NCI-H2227 treated with DMSO at 0.1 percent for 48 hours (cell line): ENCODE measurements at regions not wholly inside any gene's neighbourhood (a gene's known extent, or its start where the extent isn't known, plus 50 kb on each side); places are given as distances from the start of the nearest gene placed in this dataset.

ENCODE experiments used
- DNase-seq: peaks from one replicate; lab custom pipeline; 2025; lab: John Stamatoyannopoulos, UW

- DNase-seq = no peak
These were observed 203.8 kb upstream of the SOX1 start for GRCh38 chr13:111862836-111863815.

GRCh38 chr13:111864566-111864965, 202.4 kb upstream of the SOX1 start:
- no peak for DNase-seq

DNA sequence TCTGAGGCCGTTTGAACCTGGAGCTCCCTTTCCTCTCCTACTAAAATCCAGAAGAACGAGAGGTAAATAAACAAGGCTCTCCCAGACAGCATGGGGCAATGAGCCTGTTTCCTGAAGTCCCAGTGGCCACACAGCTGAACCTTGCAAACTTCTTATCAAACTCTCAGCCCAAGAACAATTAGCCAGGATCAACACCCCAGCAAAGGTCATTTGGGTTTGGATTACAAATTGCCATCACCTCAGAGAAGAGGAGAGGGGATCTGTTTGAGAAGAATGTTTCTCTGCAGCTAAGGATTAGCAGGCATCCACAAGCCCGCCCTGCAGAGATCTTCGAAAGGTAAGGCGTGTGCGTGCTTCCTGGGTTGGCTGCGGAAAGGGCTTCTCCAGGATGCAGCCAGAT, 201.9 kb upstream of the SOX1 start:
- DNase-seq = no peak

DNA sequence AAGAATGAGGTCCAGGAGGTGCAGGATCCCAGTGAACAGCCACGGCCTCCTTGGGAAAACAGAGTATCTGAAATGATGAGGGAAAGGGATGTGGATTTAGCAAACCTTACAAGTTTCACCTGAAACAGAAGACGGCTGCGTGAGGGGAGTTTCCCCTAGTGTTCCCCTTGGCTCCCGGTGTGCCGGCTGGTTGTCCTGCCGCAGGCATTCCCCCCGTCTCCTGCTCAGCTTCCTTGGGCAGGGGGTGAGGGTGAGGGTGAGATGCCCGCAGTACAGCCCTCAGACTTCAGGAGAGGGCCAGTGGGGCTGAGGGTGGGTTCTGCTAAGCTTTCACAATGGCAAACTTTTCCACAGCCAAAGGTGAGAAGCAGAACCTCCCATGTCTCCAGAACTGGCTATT, 201.1 kb upstream of the SOX1 start:
- DNase-seq = no peak

DNA sequence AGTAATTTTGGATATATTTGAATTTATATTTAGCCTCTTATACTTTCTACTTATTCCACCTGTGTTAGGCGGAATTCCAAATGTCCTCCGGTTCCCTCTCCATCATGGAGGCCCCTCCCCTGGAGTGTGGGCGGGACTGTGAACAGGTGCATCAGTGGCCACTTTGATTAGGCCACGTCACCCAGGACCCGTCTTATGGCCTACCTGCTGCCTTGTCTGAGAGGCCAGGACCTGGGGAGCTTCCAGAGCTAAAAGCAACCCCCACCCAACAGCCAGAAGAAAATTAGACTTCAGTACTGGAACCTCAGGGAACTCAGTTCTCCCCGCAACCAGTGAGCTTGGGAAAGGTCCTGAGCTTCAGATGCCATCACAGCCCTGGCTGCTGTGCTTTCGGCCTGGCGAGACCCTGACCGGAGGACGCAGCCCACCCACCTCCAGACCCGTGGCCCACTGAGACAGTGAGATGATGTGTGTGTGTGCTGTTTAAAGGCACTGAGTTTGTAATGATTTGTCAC, 200.2 kb upstream of the SOX1 start:
- DNase-seq = no peak

- no peak for DNase-seq
These were observed 199.3 kb upstream of the SOX1 start for GRCh38 chr13:111867657-111868056.

DNA sequence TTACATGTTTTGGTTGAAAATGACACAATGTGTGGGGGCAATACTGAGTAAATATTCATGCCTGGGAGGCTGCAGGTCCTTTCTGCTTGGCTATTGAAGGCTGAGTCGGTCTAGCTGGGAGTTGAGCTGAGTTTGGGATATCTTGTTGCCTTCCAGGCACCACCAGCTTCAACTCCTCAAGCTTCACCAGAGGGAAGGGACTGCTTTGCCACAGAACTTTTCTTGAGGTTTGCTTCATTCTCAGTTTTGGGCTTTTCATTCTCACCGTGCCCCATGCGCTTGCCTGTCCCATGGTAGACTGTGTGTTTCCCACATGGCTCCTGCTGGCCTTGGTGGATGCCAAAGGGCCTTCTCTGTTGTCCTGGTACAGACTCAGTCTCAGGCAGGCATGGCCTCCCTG, 198.2 kb upstream of the SOX1 start:
- DNase-seq = no peak

DNA sequence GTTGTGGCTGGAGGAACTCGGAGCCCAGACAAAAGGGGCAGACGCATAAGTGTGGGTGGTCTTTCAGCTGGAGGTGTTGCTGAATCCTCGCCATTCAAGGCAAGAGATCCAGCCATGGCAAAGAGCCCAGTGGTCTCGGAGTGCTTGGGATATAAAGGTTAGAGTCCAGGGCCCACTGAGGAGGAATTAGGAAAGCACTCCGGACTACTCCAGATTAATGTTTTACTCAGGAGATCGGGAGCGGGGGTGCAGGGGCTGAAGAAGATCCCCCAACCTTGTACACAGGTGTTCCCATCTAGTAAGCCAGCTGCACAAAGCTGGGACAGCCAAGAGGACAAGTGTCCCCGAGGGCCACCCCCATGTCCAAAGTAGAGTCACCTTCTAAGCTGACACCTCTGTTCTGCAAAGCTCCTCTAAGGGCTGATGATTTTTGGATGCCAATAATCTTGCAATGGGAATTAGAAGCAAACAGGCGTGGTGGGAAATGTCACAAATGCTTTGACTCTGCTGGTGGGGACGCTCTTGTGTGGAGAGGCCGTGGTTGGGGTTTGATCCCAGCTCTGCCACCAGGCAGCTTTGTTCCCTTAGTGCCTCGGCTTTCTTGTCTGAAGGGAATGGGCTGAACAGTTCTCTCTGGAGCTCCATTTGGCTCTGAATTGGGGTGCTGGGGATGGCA, 194.3 kb upstream of the SOX1 start:
- no peak for DNase-seq

- DNase-seq = no peak
These were observed 193.2 kb upstream of the SOX1 start for GRCh38 chr13:111873676-111874178.

GRCh38 chr13:111874981-111875380, 192.0 kb upstream of the SOX1 start:
- no peak for DNase-seq

DNA sequence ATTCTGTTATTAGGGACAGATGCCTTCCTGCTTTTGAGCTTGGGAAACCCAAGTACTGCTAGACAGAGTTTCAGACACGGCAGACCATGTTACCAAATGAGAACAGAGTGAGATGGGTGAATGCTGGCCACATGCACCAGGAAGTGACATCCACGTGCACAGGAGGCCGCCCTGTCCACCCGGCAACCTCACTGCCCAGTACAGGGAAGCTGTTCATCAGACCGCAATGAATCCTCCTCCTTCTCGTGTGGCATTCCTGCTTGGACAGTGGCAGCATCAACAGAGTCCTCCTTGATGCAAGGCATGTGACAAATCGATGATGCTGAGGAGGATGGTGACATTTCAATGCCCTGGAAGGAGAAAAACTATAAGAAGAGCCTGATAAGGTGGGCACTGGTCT, 191.0 kb upstream of the SOX1 start:
- DNase-seq = no peak

- DNase-seq = no peak
These were observed 190.4 kb upstream of the SOX1 start for GRCh38 chr13:111876506-111876905.

DNA sequence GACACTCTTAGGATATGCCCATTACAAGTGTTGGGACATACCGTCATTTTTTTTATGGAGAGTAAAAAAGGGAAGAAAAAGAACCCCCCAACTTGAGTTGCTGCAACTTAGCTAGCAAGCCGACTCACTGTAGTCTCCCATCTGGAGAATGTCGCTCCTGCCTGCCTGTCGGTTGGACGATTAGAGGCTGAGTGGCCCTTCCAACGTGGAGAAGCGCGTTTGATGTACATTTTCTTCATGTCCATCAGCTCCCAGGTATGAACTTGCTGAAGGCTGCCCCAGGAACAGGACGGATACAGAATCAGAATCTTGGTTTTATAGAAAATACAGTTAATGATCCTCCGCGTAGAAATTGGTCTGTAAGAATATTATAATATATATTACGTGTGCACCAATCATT, 189.0 kb upstream of the SOX1 start:
- DNase-seq = no peak

- DNase-seq = no peak
These were observed 187.2 kb upstream of the SOX1 start for GRCh38 chr13:111879719-111880118.

GRCh38 chr13:111880185-111880584, 186.8 kb upstream of the SOX1 start:
- no peak for DNase-seq

DNA sequence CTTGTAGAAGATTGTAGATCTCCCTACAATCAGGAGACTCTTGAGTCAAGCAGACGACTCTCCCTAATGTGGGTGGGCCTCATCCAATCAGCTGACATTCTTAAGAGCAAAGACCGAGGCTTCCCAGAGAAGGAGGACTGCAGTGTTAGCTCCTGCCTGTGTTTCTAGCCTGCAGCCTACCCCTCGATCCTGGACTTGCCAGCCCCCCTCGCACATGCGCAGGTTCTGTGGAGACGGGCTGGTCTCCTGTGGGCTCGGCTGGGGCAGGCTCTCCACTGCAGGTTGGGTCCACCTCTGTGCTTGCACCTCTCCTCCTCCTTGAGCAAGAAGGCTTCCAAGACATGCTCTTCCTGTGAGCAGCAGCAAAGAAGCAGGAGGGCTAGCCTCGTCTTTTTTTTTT, 185.2 kb upstream of the SOX1 start:
- DNase-seq = no peak

GRCh38 chr13:111882351-111882750, 184.6 kb upstream of the SOX1 start:
- no peak for DNase-seq

- DNase-seq = no peak
These were observed 183.2 kb upstream of the SOX1 start for GRCh38 chr13:111883571-111884343.

DNA sequence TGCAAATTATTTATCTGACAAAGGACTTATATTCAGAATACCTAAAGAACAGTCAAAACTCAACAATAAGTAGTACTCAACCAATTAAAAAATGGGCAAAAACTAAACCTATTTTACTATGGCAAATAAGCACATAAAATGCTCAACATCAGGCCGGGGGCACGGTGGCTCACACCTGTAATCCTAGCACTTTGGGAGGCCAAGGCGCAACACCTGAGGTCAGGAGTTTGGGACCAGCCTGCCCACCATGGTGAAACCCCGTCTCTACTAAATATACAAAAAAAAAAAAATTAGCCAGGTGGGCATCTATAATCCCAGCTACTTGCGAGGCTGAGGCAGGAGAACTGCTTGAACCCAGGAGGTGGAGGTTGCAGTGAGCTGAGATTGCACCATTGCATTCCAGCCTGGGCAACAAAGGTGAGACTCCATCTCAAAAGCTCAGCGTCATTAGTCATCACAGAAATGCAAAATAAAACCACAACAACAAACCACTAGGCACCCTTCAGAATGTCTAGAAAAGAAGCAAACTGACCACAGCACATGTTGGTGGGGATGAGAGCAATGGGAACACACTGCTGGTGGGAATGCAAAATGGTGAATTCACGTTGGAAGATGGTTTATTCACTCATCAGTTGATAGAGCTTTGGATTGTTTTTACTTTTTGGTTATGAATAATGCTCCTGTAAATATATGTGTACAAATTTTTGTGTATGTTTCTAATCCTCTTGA, 180.6 kb upstream of the SOX1 start:
- no peak for DNase-seq

- DNase-seq = no peak
These were observed 173.8 kb upstream of the SOX1 start for GRCh38 chr13:111893071-111893606.
